ENCODE measurements at regions not wholly inside any gene's neighbourhood (a gene's known extent, or its start where the extent isn't known, plus 50 kb on each side); places are given as distances from the start of the nearest gene placed in this dataset.

DNA sequence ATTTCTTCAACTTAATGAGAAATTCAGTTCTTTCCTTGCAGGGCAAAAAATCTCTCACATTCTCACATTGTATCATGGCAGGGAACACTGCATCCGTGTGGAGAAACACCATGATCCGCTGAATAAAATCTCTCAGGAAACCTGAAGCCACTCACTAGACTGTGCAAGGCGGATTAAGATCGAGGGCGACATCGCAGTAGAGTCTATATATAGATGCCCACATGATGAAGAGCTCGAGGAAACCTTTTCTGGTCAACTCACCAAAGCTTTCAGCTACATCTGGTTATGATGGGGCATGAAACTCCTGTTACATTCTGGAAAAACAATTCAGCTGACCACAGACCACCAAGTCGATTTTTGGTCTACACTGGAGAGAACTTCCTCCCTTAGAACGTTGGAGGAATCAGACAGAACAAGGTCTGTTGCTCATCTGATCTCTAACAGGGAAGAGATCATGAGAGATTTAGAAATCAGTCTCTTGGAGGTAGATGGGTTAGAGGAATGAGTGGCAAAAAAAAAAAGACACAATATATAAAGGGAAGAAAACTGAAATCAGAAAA, 162.9 kb upstream of the ZNF516 start:
- TF ChIP-seq, protein P1, sequence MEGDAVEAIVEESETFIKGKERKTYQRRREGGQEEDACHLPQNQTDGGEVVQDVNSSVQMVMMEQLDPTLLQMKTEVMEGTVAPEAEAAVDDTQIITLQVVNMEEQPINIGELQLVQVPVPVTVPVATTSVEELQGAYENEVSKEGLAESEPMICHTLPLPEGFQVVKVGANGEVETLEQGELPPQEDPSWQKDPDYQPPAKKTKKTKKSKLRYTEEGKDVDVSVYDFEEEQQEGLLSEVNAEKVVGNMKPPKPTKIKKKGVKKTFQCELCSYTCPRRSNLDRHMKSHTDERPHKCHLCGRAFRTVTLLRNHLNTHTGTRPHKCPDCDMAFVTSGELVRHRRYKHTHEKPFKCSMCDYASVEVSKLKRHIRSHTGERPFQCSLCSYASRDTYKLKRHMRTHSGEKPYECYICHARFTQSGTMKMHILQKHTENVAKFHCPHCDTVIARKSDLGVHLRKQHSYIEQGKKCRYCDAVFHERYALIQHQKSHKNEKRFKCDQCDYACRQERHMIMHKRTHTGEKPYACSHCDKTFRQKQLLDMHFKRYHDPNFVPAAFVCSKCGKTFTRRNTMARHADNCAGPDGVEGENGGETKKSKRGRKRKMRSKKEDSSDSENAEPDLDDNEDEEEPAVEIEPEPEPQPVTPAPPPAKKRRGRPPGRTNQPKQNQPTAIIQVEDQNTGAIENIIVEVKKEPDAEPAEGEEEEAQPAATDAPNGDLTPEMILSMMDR (IDR thresholded peaks at IDR 0.05), result no peak
- TF ChIP-seq POLR2A (IDR thresholded peaks at IDR 0.05), result no peak
